Gastrocnemius medialis (tissue), 4 donors: ENCODE measurements at regions not wholly inside any gene's neighbourhood (a gene's known extent, or its start where the extent isn't known, plus 50 kb on each side); places are given as distances from the start of the nearest gene placed in this dataset.

Experiments used
- ATAC-seq, 2 donors: fragments of 150-250 bp; one replicate each; pipeline ENCODE4 v1.9.1; 2016
- DNase-seq, 2 donors: peaks; one replicate each; pipeline ENCODE4 v3.0.0-alpha.2; 2019
- H3K27ac ChIP-seq, 4 donors: fragments of 200-600 bp; sonication (generic); 1 replicate in 1 of 4; 2 replicates in 3 of 4; pipeline ENCODE4 v1.5.1; 2016 to 2018; ENCODE audit warnings: mild to moderate bottlenecking in 2 of 4, moderate library complexity in 1 of 4
- H3K27me3 ChIP-seq, 3 donors: fragments of 200-600 bp; sonication (generic) in 2 of 3; 1 replicate in 1 of 3; 2 replicates in 2 of 3; pipeline versions ENCODE4 v1.5.1 to v1.6.0; 2016 to 2019; ENCODE audit warnings: mild to moderate bottlenecking in 1 of 3, moderate library complexity in 1 of 3
- H3K36me3 ChIP-seq, 2 donors: fragments of 200-600 bp; sonication (generic) in 1 of 2; one replicate each; pipeline ENCODE4 v1.5.1; 2017 to 2018
- H3K4me1 ChIP-seq, 2 donors: fragments of 200-600 bp; sonication (generic) in 1 of 2; one replicate each; pipeline ENCODE4 v1.5.1; 2016 to 2017; ENCODE audit warnings: mild to moderate bottlenecking in 2 of 2
- H3K4me3 ChIP-seq, 4 donors: fragments of 200-600 bp; sonication (generic) in 3 of 4; 1 replicate in 1 of 4; 2 replicates in 3 of 4; pipeline ENCODE4 v1.5.1; 2016 to 2019; ENCODE audit warnings: mild to moderate bottlenecking in 2 of 4
- H3K9me3 ChIP-seq, 3 donors: fragments of 200-600 bp; sonication (generic) in 2 of 3; 1 replicate in 1 of 3; 2 replicates in 2 of 3; pipeline ENCODE4 v1.5.1; 2016 to 2019
- CTCF ChIP-seq, 5 experiments: fragments of 450-650 bp in 3 of 5; fragments of 200-600 bp in 2 of 5; sonication (generic) in 2 of 5; IDR thresholded peaks in 4 of 5; conservative IDR thresholded peaks in 1 of 5; 1 replicate in 4 of 5; 2 replicates in 1 of 5; pipeline ENCODE4 v1.5.1; 2016 to 2019; ENCODE audit warnings: antibody characterized with exemption in 5 of 5, mild to moderate bottlenecking in 3 of 5, moderate library complexity in 3 of 5
- POLR2A ChIP-seq, 2 donors: fragments of 450-650 bp; IDR thresholded peaks; one replicate each; pipeline ENCODE4 v1.6.1; 2017; ENCODE audit warnings: antibody characterized with exemption in 2 of 2, mild to moderate bottlenecking in 2 of 2, moderate library complexity in 2 of 2
- in situ Hi-C, 4 donors: fragments of 200-750 bp; cut with MboI; loops; one replicate each; pipeline versions ENCODE4 v1.15.0 to v1.8.0; 2017; ENCODE audit warnings: low sequenced_read_pairs in 4 of 4
- intact Hi-C: fragments of 100-400 bp; cut with DNase I; formaldehyde crosslinking; loops from one replicate; pipeline ENCODE4 v1.15.1; 2023; ENCODE audit warnings: low total_unique reads

GRCh38 chr13:108439556-108439955 lies 170.0 kb downstream of the TNFSF13B start:
- intact Hi-C loops: no loop called here

GRCh38 chr13:108444448-108444847 lies 174.9 kb downstream of the TNFSF13B start:
- no peak for TF ChIP-seq POLR2A (IDR thresholded peaks at IDR 0.05)
- no peak for TF ChIP-seq CTCF (IDR thresholded peaks at IDR 0.05 in 4 of 5, conservative IDR thresholded peaks at IDR 0.05 in 1 of 5)
- Histone ChIP-seq H3K4me1 (no peaks in the 10 kb centered on the region), H3K27ac (no peak overlapping the region), H3K36me3 (no peaks in the 10 kb centered on the region), H3K27me3 (no peaks in the 10 kb centered on the region), H3K9me3 (no peaks in the 10 kb centered on the region), H3K4me3 (no peak overlapping the region)
- ATAC-seq (no peak), DNase-seq (no peak)
- in situ Hi-C loops: no loop called here
- intact Hi-C loops: no loop called here

More at GRCh38 chr13:108439556-108439955, 170.0 kb downstream of the TNFSF13B start:
- Histone ChIP-seq H3K27me3 (no peaks in the 10 kb centered on the region), H3K9me3 (no peaks in the 10 kb centered on the region), H3K4me3 (no peak overlapping the region), H3K36me3 (no peaks in the 10 kb centered on the region), H3K27ac (no peak overlapping the region), H3K4me1 (no peaks in the 10 kb centered on the region)
- in situ Hi-C loops: no loop called here
- DNase-seq (no peak), ATAC-seq (no peak)
- TF ChIP-seq POLR2A (IDR thresholded peaks at IDR 0.05): no peak
- no peak for TF ChIP-seq CTCF (IDR thresholded peaks at IDR 0.05 in 4 of 5, conservative IDR thresholded peaks at IDR 0.05 in 1 of 5)

- in situ Hi-C loops (no loop called here), intact Hi-C loops (no loop called here)
- TF ChIP-seq CTCF (IDR thresholded peaks at IDR 0.05 in 4 of 5, conservative IDR thresholded peaks at IDR 0.05 in 1 of 5) (no peak), POLR2A (IDR thresholded peaks at IDR 0.05) (no peak)
- Histone ChIP-seq H3K27me3 (no peaks in the 10 kb centered on the region), H3K4me1 (no peaks in the 10 kb centered on the region), H3K9me3 (no peaks in the 10 kb centered on the region), H3K4me3 (no peak overlapping the region), H3K27ac (no peak overlapping the region), H3K36me3 (no peaks in the 10 kb centered on the region)
- no peak for DNase-seq
- no peak for ATAC-seq
Observed at GRCh38 chr13:108448891-108449290, 179.4 kb downstream of the TNFSF13B start.

GRCh38 chr13:108451121-108451520 lies 178.3 kb upstream of the MYO16 start:
- ATAC-seq: no peak
- intact Hi-C loops (no loop called here), in situ Hi-C loops (no loop called here)
- Histone ChIP-seq H3K4me3 (no peak overlapping the region), H3K4me1 (no peaks in the 10 kb centered on the region), H3K27me3 (no peaks in the 10 kb centered on the region), H3K9me3 (no peaks in the 10 kb centered on the region), H3K27ac (no peak overlapping the region), H3K36me3 (no peaks in the 10 kb centered on the region)
- no peak for DNase-seq
- no peak for TF ChIP-seq POLR2A (IDR thresholded peaks at IDR 0.05)

GRCh38 chr13:108455320-108455719 lies 174.1 kb upstream of the MYO16 start:
- in situ Hi-C loops: no loop called here
- H3K27me3 ChIP-seq: no peaks in the 10 kb centered on the region
- no peak for DNase-seq
- H3K36me3 ChIP-seq: no peaks in the 10 kb centered on the region
- H3K4me3 ChIP-seq: no peak overlapping the region
- H3K9me3 ChIP-seq: no peaks in the 10 kb centered on the region
- no peak overlapping the region for H3K27ac ChIP-seq
- TF ChIP-seq POLR2A (IDR thresholded peaks at IDR 0.05): no peak
- TF ChIP-seq CTCF (IDR thresholded peaks at IDR 0.05 in 4 of 5, conservative IDR thresholded peaks at IDR 0.05 in 1 of 5): no peak
- intact Hi-C loops: no loop called here
- ATAC-seq: no peak
- H3K4me1 ChIP-seq: no peaks in the 10 kb centered on the region
